PC-3 (cell line): ENCODE measurements at regions not wholly inside any gene's neighbourhood (a gene's known extent, or its start where the extent isn't known, plus 50 kb on each side); places are given as distances from the start of the nearest gene placed in this dataset.

Experiments used
- ATAC-seq: fragments of 200-7000 bp; cut with Tn5 transposase; 2 replicates; pipeline ENCODE4 v1.9.1; 2020; ENCODE audit warnings: mild to moderate bottlenecking, moderate library complexity
- BruUV-seq: library from RNA; stranded (reverse); fragments of 400-500 nt; replicated peaks from 2 replicates; lab custom pipeline; 2021; lab: Mats Ljungman, UMichigan
- CTCF ChIA-PET: fragments of 300-600 bp; sonication (Branson Sonifier 250); formaldehyde crosslinking; loops from one replicate; lab custom pipeline; 2022; ENCODE audit warnings: antibody characterized with exemption; lab: Charles Lee
- POLR2A ChIA-PET: fragments of 300-600 bp; sonication (Branson Sonifier 250); formaldehyde crosslinking; loops from one replicate; lab custom pipeline; 2022; ENCODE audit warnings: antibody characterized with exemption; ENCODE audit not compliant: unreplicated experiment; lab: Charles Lee
- DNase-seq: peaks from one replicate; pipeline ENCODE4 v3.0.0-alpha.2; 2015
- H2AFZ ChIP-seq: fragments of 300-600 bp; sonication (generic); 2 replicates; pipeline ENCODE4 v1.6.0; 2016; ENCODE audit warnings: antibody characterized with exemption, low read length
- H3F3A ChIP-seq: fragments of 300-600 bp; sonication (generic); one replicate; pipeline ENCODE4 v1.6.0; 2017; ENCODE audit warnings: antibody characterized with exemption, low read length, control low read depth, mild to moderate bottlenecking; ENCODE audit not compliant: unreplicated experiment
- H3K27ac ChIP-seq: fragments of 300-600 bp; sonication (generic); 2 replicates; pipeline ENCODE4 v1.5.1; 2016; ENCODE audit warnings: mild to moderate bottlenecking, low read length
- H3K27me3 ChIP-seq: fragments of 300-600 bp; sonication (generic); 2 replicates; pipeline ENCODE4 v1.6.1; 2016; ENCODE audit warnings: low read length, mixed read lengths
- H3K36me3 ChIP-seq: fragments of 300-600 bp; sonication (generic); 2 replicates; pipeline ENCODE4 v1.6.1; 2016; ENCODE audit warnings: low read depth, mixed run types, low read length, mixed read lengths
- H3K4me1 ChIP-seq: fragments of 300-600 bp; sonication (generic); 2 replicates; pipeline ENCODE4 v1.5.1; 2016; ENCODE audit warnings: low read length; ENCODE audit not compliant: insufficient read depth
- H3K4me2 ChIP-seq: fragments of 300-600 bp; sonication (generic); 2 replicates; pipeline ENCODE4 v1.6.0; 2016; ENCODE audit warnings: low read length
- H3K4me3 ChIP-seq: fragments of 300-600 bp; sonication (generic); 2 replicates; pipeline ENCODE4 v1.5.1; 2016; ENCODE audit warnings: mild to moderate bottlenecking, low read length, mixed read lengths
- H3K79me2 ChIP-seq: fragments of 300-600 bp; sonication (generic); 2 replicates; pipeline ENCODE4 v1.6.1; 2017; ENCODE audit warnings: low read length, mixed read lengths
- H3K9ac ChIP-seq: fragments of 300-600 bp; sonication (generic); 2 replicates; pipeline ENCODE4 v1.6.0; 2016; ENCODE audit warnings: mild to moderate bottlenecking, low read length
- H3K9me2 ChIP-seq: fragments of 300-600 bp; sonication (generic); replicated peaks from 2 replicates; pipeline ENCODE4 v1.6.1; 2016; ENCODE audit warnings: mixed run types, low read length, mixed read lengths
- H3K9me3 ChIP-seq: fragments of 300-600 bp; sonication (generic); 2 replicates; pipeline ENCODE4 v1.6.1; 2016; ENCODE audit warnings: low read length, mixed read lengths
- H4K20me1 ChIP-seq: fragments of 300-600 bp; sonication (generic); 2 replicates; pipeline ENCODE4 v1.6.1; 2016; ENCODE audit warnings: low read length, mixed read lengths
- EZH2 ChIP-seq: fragments of 300-600 bp; sonication (generic); IDR thresholded peaks from one replicate; pipeline ENCODE4 v1.6.1; 2017; ENCODE audit warnings: antibody characterized with exemption, mild to moderate bottlenecking, low read length; ENCODE audit not compliant: unreplicated experiment
- EZH2phosphoT487 ChIP-seq: fragments of 300-600 bp; sonication (generic); IDR thresholded peaks from 2 replicates; pipeline ENCODE4 v1.6.1; 2018; ENCODE audit warnings: mild to moderate bottlenecking, antibody characterized with exemption, low read length, borderline replicate concordance
- intact Hi-C: fragments of 100-400 bp; cut with micrococcal nuclease; formaldehyde crosslinking; loops from 2 replicates; pipeline ENCODE4 v1.9.0; 2023
- TF ChIP-seq, protein P1 (sequence below): fragments of 300-600 bp; sonication (generic); conservative IDR thresholded peaks from 2 replicates; pipeline ENCODE4 v1.5.1; 2017; ENCODE audit warnings: antibody characterized with exemption, low read depth, mild to moderate bottlenecking, low read length

DNA sequence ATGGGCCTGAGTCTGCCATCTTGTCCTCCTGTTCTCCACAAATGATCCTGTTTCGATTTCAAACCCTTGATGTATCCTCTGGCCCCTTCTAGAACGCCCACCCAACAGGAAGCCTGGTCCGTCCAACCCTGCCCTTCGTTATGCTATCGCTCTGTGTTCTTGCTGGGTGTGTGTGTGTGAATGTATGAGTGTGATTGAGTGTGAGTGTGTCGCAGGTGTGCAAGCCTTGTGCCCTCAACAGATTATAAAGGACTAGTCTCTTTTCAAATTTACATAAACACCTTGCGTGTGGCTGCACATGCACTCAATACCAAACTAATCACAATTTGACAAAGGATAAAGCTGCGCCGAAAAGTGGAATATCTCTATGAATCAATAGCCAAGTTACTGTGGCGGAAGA, 149.5 kb upstream of the SALL3 start:
- no TSS peak for BruUV-seq
- H3K4me3 ChIP-seq, result no peak overlapping the region
- no peak for TF ChIP-seq EZH2
- no peak for TF ChIP-seq EZH2phosphoT487
- TF ChIP-seq, protein P1, sequence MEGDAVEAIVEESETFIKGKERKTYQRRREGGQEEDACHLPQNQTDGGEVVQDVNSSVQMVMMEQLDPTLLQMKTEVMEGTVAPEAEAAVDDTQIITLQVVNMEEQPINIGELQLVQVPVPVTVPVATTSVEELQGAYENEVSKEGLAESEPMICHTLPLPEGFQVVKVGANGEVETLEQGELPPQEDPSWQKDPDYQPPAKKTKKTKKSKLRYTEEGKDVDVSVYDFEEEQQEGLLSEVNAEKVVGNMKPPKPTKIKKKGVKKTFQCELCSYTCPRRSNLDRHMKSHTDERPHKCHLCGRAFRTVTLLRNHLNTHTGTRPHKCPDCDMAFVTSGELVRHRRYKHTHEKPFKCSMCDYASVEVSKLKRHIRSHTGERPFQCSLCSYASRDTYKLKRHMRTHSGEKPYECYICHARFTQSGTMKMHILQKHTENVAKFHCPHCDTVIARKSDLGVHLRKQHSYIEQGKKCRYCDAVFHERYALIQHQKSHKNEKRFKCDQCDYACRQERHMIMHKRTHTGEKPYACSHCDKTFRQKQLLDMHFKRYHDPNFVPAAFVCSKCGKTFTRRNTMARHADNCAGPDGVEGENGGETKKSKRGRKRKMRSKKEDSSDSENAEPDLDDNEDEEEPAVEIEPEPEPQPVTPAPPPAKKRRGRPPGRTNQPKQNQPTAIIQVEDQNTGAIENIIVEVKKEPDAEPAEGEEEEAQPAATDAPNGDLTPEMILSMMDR, result no peak
- peaks cover 65% of the 10 kb centered on the region for H3K27me3 ChIP-seq
- no peaks in the 10 kb centered on the region for H3K4me1 ChIP-seq
- no peaks in the 10 kb centered on the region for H4K20me1 ChIP-seq
- no peaks in the 10 kb centered on the region for H3K36me3 ChIP-seq
- H3K4me2 ChIP-seq, result no peak overlapping the region
- no peak overlapping the region for H2AFZ ChIP-seq
- ChIA-PET POLR2A (no interaction called here), CTCF (no interaction called here)
- no peak overlapping the region for H3K9ac ChIP-seq
- DNase-seq (no peak), ATAC-seq (no peak)
- no peaks in the 10 kb centered on the region for H3K9me3 ChIP-seq
- H3F3A ChIP-seq, result no peaks in the 10 kb centered on the region
- no peaks in the 10 kb centered on the region for H3K79me2 ChIP-seq
- intact Hi-C loops, result no loop called here
- H3K27ac ChIP-seq, result no peak overlapping the region
- H3K9me2 ChIP-seq, result no peaks in the 10 kb centered on the region

DNA sequence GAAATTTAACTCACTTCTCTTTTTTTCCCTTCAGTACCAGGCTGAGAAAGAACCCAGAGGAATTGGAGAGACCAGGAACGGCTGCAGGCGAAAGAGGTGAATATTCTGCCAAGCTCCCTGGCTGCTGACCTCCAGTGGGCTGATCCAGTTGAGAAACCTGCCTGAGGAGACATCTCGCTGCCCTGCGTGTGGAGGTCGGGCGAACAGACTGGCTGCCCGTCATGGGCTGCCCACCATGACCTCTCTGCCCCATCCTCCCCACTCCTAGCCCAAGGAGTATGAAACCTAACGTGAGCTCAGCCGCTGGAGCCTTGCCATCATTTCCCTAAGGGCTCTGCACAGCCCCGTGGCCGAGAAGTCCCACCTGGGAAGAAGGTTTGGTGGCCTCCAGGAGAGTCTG, 148.8 kb upstream of the SALL3 start:
- H3K9me3 ChIP-seq, result no peaks in the 10 kb centered on the region
- TF ChIP-seq, protein P1, result no peak
- no peak for TF ChIP-seq EZH2
- no peaks in the 10 kb centered on the region for H3K4me1 ChIP-seq
- H3K9ac ChIP-seq, result no peak overlapping the region
- ATAC-seq, result no peak
- ChIA-PET POLR2A (no interaction called here), CTCF (no interaction called here)
- H3F3A ChIP-seq, result no peaks in the 10 kb centered on the region
- no peaks in the 10 kb centered on the region for H3K79me2 ChIP-seq
- no peaks in the 10 kb centered on the region for H3K36me3 ChIP-seq
- BruUV-seq, result no TSS peak
- no peaks in the 10 kb centered on the region for H4K20me1 ChIP-seq
- no peak overlapping the region for H3K4me2 ChIP-seq
- H2AFZ ChIP-seq, result no peak overlapping the region
- no peak for DNase-seq
- no peak overlapping the region for H3K27ac ChIP-seq
- intact Hi-C loops, result no loop called here
- no peaks in the 10 kb centered on the region for H3K9me2 ChIP-seq
- H3K27me3 ChIP-seq, result peaks cover 60% of the 10 kb centered on the region
- no peak overlapping the region for H3K4me3 ChIP-seq

DNA sequence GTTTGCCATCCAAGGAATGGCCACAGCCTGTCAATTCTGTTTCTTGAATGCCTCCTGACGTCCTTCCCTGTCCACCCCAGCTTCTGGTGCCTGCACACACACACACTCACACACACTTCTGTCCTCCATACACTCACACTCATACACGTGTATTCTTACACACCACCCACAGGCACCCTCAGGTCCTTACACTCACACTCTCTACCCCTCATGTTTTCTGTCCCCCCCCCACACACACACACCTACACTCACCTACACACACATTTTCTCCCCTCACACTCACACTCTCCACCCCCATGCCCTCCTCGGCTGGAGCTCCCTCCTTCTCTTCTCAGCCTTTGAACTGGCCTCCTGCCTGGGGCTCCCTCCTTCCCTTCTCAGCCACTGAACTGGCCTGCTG, 148.0 kb upstream of the SALL3 start:
- H3K9me2 ChIP-seq, result no peaks in the 10 kb centered on the region
- no TSS peak for BruUV-seq

More for the DNA sequence above, 148.0 kb upstream of the SALL3 start:
- H3K27ac ChIP-seq, result no peak overlapping the region
- H3F3A ChIP-seq, result no peaks in the 10 kb centered on the region
- H3K9ac ChIP-seq, result no peak overlapping the region
- no peak for DNase-seq
- H3K4me1 ChIP-seq, result no peaks in the 10 kb centered on the region
- H3K79me2 ChIP-seq, result no peaks in the 10 kb centered on the region
- peaks cover 53% of the 10 kb centered on the region for H3K27me3 ChIP-seq
- no peak for ATAC-seq
- no peaks in the 10 kb centered on the region for H3K36me3 ChIP-seq
- intact Hi-C loops, result no loop called here
- ChIA-PET CTCF (no interaction called here), POLR2A (no interaction called here)
- no peaks in the 10 kb centered on the region for H4K20me1 ChIP-seq
- TF ChIP-seq, protein P1, result no peak
- TF ChIP-seq EZH2, result no peak
- TF ChIP-seq EZH2phosphoT487, result no peak
- H3K9me3 ChIP-seq, result no peaks in the 10 kb centered on the region
- no peak overlapping the region for H3K4me3 ChIP-seq
- H3K4me2 ChIP-seq, result no peak overlapping the region
- no peak overlapping the region for H2AFZ ChIP-seq
